Naive thymus-derived CD4-positive, alpha-beta T cell (primary cell): ENCODE measurements at regions not wholly inside any gene's neighbourhood (a gene's known extent, or its start where the extent isn't known, plus 50 kb on each side); places are given as distances from the start of the nearest gene placed in this dataset.

Experiments used
- ATAC-seq: fragments of 150-1000 bp; cut with Tn5 transposase; 2 replicates; pipeline ENCODE4 v1.10.0; 2021; ENCODE audit warnings: mild to moderate bottlenecking, moderate library complexity
- CTCF ChIA-PET: fragments of 350-600 bp; sonication (Branson Sonifier 250); formaldehyde crosslinking; loops from one replicate; lab custom pipeline; 2021; ENCODE audit warnings: antibody characterized with exemption; lab: Charles Lee
- POLR2A ChIA-PET: fragments of 350-600 bp; sonication (Branson Sonifier 250); formaldehyde crosslinking; loops from one replicate; lab custom pipeline; 2021; ENCODE audit warnings: antibody characterized with exemption, inconsistent platforms; lab: Charles Lee
- DNase-seq, 9 donors: peaks; one replicate each; pipeline versions ENCODE4 v3.0.0 to v3.0.0-alpha.2; 2020 to 2022; ENCODE audit warnings: mixed read lengths in 1 of 9
- H3K27ac ChIP-seq: one replicate; pipeline ENCODE4 v1.7.0; 2013; ENCODE audit warnings: mild to moderate bottlenecking, low read depth, low read length, moderate library complexity
- H3K27me3 ChIP-seq, 2 donors: one replicate each; pipeline ENCODE4 v1.7.0; 2013; ENCODE audit warnings: low read length in 2 of 2, mild to moderate bottlenecking in 2 of 2, moderate library complexity in 2 of 2; ENCODE audit not compliant: control insufficient read depth in 2 of 2, insufficient read depth in 2 of 2
- H3K36me3 ChIP-seq, 3 experiments: 1 replicate in 2 of 3; 2 replicates in 1 of 3; pipeline ENCODE4 v1.7.0; 2013; ENCODE audit warnings: low read length in 3 of 3, mild to moderate bottlenecking in 3 of 3, moderate library complexity in 1 of 3; ENCODE audit not compliant: insufficient read depth in 3 of 3, control insufficient read depth in 2 of 3
- H3K4me1 ChIP-seq, 2 donors: one replicate each; pipeline ENCODE4 v1.7.0; 2013; ENCODE audit warnings: low read length in 2 of 2, mild to moderate bottlenecking in 2 of 2, moderate library complexity in 1 of 2; ENCODE audit not compliant: control insufficient read depth in 2 of 2, insufficient read depth in 2 of 2
- H3K4me3 ChIP-seq: 2 replicates; pipeline ENCODE4 v1.7.0; 2013; ENCODE audit warnings: mild to moderate bottlenecking, low read length
- H3K9me3 ChIP-seq, 3 experiments: 1 replicate in 2 of 3; 2 replicates in 1 of 3; pipeline ENCODE4 v1.7.0; 2013; ENCODE audit warnings: low read length in 3 of 3; ENCODE audit not compliant: control insufficient read depth in 2 of 3
- H3K27ac Mint-ChIP-seq, 9 donors: one replicate each; pipeline ENCODE4 v1.8.0; 2020 to 2022; ENCODE audit warnings: mixed read lengths in 9 of 9, mild to moderate bottlenecking in 8 of 9, moderate library complexity in 5 of 9, inconsistent platforms in 2 of 9
- H3K27me3 Mint-ChIP-seq, 5 donors: one replicate each; pipeline ENCODE4 v1.8.0; 2021 to 2022; ENCODE audit warnings: mixed read lengths in 5 of 5, mild to moderate bottlenecking in 1 of 5
- H3K36me3 Mint-ChIP-seq, 5 donors: one replicate each; pipeline ENCODE4 v1.8.0; 2020 to 2022; ENCODE audit warnings: mixed read lengths in 5 of 5, mild to moderate bottlenecking in 3 of 5, inconsistent platforms in 1 of 5
- H3K4me1 Mint-ChIP-seq, 7 donors: one replicate each; pipeline ENCODE4 v1.8.0; 2020 to 2022; ENCODE audit warnings: mixed read lengths in 7 of 7, mild to moderate bottlenecking in 3 of 7, inconsistent platforms in 1 of 7
- H3K4me3 Mint-ChIP-seq, 10 donors: one replicate each; pipeline ENCODE4 v1.8.0; 2020 to 2022; ENCODE audit warnings: mild to moderate bottlenecking in 10 of 10, mixed read lengths in 10 of 10, moderate library complexity in 6 of 10, inconsistent platforms in 2 of 10
- H3K9me3 Mint-ChIP-seq, 11 donors: one replicate each; pipeline ENCODE4 v1.8.0; 2020 to 2022; ENCODE audit warnings: mixed read lengths in 11 of 11, mild to moderate bottlenecking in 4 of 11, inconsistent platforms in 1 of 11, moderate library complexity in 1 of 11
- intact Hi-C, 2 donors: fragments of 100-400 bp; cut with micrococcal nuclease; formaldehyde crosslinking; loops; one replicate each; pipeline ENCODE4 v1.15.1; 2023

DNA sequence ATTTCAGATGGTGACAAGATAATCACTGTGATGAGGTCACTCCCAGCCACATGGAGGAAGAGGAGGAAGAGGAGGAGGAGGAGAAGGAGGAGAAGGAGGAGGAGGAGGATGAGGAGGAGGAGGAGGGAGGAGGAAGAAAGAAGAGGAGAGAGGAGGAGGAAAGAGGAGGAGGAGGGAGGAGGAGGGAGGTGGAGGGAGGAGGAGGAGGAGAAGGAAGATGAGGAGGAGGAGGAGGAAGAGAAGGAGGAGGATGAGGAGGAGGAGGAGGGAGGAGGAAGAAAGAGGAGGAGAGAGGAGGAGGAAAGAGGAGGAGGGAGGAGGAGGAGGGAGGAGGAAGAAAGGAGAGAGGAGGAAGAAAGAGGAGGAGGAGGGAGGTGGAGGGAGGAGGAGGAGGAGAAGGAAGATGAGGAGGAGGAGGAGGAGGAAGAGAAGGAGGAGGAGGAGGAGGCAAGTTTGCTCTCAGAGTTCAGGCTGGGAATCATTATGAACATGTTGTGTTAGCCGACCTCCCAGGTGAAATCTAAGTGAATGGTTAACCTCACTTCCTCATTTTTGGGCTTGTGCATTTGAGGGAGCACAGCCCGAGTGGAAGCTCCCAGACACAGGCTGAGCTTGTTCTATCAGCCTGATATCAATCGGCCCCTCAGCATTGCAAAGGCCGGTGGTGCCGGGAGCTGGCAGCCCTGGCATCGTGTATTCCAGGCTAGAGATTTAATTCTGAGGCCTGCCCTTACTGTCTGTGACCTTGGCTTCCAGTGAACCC lies 236.2 kb upstream of the PITRM1 start:
- Mint-ChIP-seq H3K9me3 (peaks cover 0 to 6% (median 4%) of the 10 kb centered on the region in 11 donors), H3K27me3 (peaks cover 0 to 14% (median 4%) of the 10 kb centered on the region in 5 donors), H3K4me1 (peaks cover 0 to 8% (median 0%) of the 10 kb centered on the region in 7 donors), H3K36me3 (peaks cover 0 to 3% (median 0%) of the 10 kb centered on the region in 5 donors), H3K27ac (no peak overlapping the region), H3K4me3 (no peak overlapping the region)
- no peak overlapping the region for H3K4me3 ChIP-seq
- no peaks in the 10 kb centered on the region for H3K4me1 ChIP-seq
- CTCF ChIA-PET: interaction anchor here (0.6 kb wide), 1 partner anchor 182 kb away, joined by 3 read pairs; no protein-coding TSS in a partner anchor
- no peak overlapping the region for H3K27ac ChIP-seq
- POLR2A ChIA-PET: no interaction called here
- H3K27me3 ChIP-seq: no peaks in the 10 kb centered on the region
- intact Hi-C loops: no loop called here
- no peaks in the 10 kb centered on the region for H3K36me3 ChIP-seq
- DNase-seq: no peak
- H3K9me3 ChIP-seq: no peaks in the 10 kb centered on the region
- ATAC-seq: no peak

DNA sequence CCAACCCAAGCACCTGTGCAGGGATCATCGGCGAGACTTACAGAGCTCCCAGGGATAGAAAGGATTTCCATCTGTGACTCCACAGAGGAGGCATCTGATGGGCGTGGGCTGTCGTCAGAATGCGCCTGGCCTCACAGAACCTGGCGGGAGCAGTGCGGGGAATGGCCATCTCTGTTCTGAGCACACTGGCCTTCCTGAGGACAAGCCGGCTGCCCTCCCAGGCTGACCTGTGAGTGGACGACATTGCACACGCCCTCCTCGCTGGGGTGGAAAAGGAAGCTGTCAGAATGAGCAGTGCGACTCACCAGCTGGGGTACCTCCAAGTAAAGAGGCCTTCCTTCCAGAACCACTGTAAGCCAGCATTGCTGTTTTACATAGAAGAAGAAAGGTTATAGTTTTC lies 234.6 kb upstream of the PITRM1 start:
- Histone ChIP-seq H3K36me3 (no peaks in the 10 kb centered on the region), H3K27me3 (no peaks in the 10 kb centered on the region), H3K27ac (no peak overlapping the region), H3K9me3 (no peaks in the 10 kb centered on the region), H3K4me1 (no peaks in the 10 kb centered on the region), H3K4me3 (no peak overlapping the region)
- Mint-ChIP-seq H3K27me3 (peaks cover 0 to 13% (median 4%) of the 10 kb centered on the region in 5 donors), H3K9me3 (peaks cover 0 to 6% (median 4%) of the 10 kb centered on the region in 11 donors), H3K27ac (no peak overlapping the region), H3K4me1 (peaks cover 0 to 9% (median 0%) of the 10 kb centered on the region in 7 donors), H3K4me3 (no peak overlapping the region), H3K36me3 (peaks cover 0 to 3% (median 0%) of the 10 kb centered on the region in 5 donors)
- ChIA-PET CTCF (no interaction called here), POLR2A (no interaction called here)
- intact Hi-C loops: no loop called here
- ATAC-seq (no peak), DNase-seq (no peak)

DNA sequence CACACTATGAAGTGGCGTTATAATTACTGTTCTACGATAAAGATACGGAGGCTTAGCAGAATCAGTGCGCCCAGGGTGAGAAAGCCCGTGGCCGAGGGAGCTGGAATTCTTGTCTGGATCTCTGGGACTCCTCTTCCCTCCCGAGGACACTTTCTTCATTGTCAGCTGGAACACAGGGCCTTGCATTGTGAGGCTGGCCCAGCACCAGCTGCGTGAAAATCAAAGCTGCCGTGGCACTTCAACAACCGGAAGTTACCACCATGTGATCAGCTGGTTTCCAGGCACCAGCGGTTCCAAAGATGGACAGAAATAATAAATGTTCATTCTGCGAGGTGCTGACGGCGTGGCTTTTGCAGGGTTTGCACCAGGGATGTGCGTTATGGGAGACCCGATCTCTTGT lies 234.0 kb upstream of the PITRM1 start:
- intact Hi-C loops: no loop called here
- CTCF ChIA-PET: no interaction called here

DNA sequence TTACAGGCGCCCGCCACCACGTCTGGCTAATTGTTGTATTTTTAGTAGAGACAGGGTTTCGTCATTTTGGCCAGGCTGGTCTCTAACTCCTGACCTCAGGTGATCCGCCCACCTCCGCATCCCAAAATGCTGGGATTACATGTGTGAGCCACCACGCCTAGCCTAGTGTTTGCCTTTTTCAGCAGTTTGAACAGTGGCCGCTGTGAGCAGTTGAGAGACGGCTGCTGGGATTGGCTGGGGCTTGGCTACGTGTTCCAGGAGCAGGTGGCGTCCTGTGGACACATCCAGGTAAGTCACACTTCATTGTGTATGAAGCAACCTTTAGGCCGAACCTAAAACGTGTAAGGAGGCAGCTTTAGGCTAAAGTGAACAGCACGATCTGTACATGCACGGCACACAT lies 231.8 kb upstream of the PITRM1 start:
- Histone ChIP-seq H3K27ac (no peak overlapping the region), H3K4me3 (no peak overlapping the region), H3K9me3 (no peaks in the 10 kb centered on the region), H3K4me1 (no peaks in the 10 kb centered on the region), H3K36me3 (no peaks in the 10 kb centered on the region), H3K27me3 (no peaks in the 10 kb centered on the region)
- H3K27me3 Mint-ChIP-seq: peaks cover 0 to 13% (median 4%) of the 10 kb centered on the region in 5 donors
- no peak overlapping the region for H3K27ac Mint-ChIP-seq
- H3K36me3 Mint-ChIP-seq: no peaks in the 10 kb centered on the region
- H3K4me3 Mint-ChIP-seq: no peak overlapping the region
- ChIA-PET POLR2A (no interaction called here), CTCF (no interaction called here)
- no peak for ATAC-seq
- peaks cover 0 to 9% (median 0%) of the 10 kb centered on the region in 7 donors for H3K4me1 Mint-ChIP-seq
- intact Hi-C loops: no loop called here
- no peak for DNase-seq
- H3K9me3 Mint-ChIP-seq: peaks cover 0 to 3% (median 0%) of the 10 kb centered on the region in 11 donors

More for the DNA sequence above, 234.0 kb upstream of the PITRM1 start:
- Mint-ChIP-seq H3K4me3 (no peak overlapping the region), H3K27me3 (peaks cover 0 to 13% (median 4%) of the 10 kb centered on the region in 5 donors), H3K9me3 (peaks cover 0 to 6% (median 4%) of the 10 kb centered on the region in 11 donors), H3K36me3 (peaks cover 0 to 3% (median 0%) of the 10 kb centered on the region in 5 donors), H3K27ac (no peak overlapping the region), H3K4me1 (peaks cover 0 to 9% (median 0%) of the 10 kb centered on the region in 7 donors)
- no peak overlapping the region for H3K27ac ChIP-seq
- DNase-seq (no peak), ATAC-seq (no peak)
- H3K9me3 ChIP-seq: no peaks in the 10 kb centered on the region
- POLR2A ChIA-PET: no interaction called here
- no peaks in the 10 kb centered on the region for H3K36me3 ChIP-seq
- no peak overlapping the region for H3K4me3 ChIP-seq
- H3K27me3 ChIP-seq: no peaks in the 10 kb centered on the region
- no peaks in the 10 kb centered on the region for H3K4me1 ChIP-seq

DNA sequence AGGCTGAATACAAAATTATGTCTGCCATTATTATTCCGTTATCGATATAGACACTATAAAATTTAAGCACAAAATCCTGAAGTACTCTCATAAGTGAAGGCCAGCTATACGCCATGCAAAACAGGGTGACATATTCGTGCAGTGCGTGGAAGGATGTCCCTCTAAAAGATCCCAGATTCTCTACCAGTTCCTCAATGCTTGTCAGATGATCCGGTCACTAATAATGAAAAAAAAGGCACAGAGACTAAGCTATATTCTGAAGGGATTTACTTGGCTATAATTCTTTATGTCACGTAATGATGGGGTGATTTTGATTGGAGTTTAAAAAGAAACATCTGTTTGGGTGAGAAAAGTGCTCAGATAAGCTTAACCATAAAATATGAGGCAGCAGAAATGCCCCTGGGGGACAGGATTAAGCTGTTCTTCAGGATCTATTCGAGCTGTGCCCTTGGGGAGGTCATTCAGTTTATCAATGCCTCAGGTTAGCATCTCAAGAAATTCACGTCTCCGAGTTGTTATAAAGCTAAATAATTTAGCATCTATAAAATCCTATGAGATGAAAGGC lies 229.7 kb upstream of the PITRM1 start:
- Histone ChIP-seq H3K4me3 (no peak overlapping the region), H3K4me1 (no peaks in the 10 kb centered on the region), H3K27ac (no peak overlapping the region), H3K9me3 (no peaks in the 10 kb centered on the region), H3K36me3 (no peaks in the 10 kb centered on the region), H3K27me3 (no peaks in the 10 kb centered on the region)
- Mint-ChIP-seq H3K27ac (no peak overlapping the region), H3K36me3 (no peaks in the 10 kb centered on the region), H3K27me3 (peaks cover 0 to 13% (median 4%) of the 10 kb centered on the region in 5 donors), H3K4me1 (peaks cover 0 to 3% (median 0%) of the 10 kb centered on the region in 7 donors), H3K4me3 (no peak overlapping the region), H3K9me3 (peaks cover 0 to 2% (median 0%) of the 10 kb centered on the region in 11 donors)
- intact Hi-C loops: no loop called here
- ATAC-seq: no peak
- ChIA-PET POLR2A (no interaction called here), CTCF (no interaction called here)
- no peak for DNase-seq

DNA sequence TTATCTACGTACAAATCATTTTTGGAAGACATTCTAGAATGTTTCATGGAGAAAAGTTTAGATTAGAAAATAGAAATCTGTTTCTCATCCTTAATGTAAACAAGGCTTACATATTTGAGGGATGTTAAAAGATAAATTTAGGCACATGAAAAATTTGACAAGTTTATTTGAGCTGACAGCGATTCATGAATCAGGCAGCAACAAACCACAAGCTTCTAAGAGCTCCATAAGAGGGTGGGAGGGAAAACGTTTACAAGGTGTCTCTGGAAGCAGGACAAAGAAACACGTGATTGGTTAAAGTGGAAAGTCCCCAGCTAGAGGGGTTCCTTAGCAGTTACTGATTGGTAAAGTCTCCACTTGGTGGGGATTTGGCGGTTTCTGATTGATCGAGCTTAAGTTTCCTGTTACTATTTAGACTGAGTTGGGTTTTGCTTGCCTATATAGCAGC lies 228.9 kb upstream of the PITRM1 start:
- Mint-ChIP-seq H3K4me3 (no peak overlapping the region), H3K27ac (no peak overlapping the region), H3K4me1 (peaks cover 0 to 3% (median 0%) of the 10 kb centered on the region in 7 donors), H3K9me3 (peaks cover 0 to 2% (median 0%) of the 10 kb centered on the region in 11 donors), H3K36me3 (no peaks in the 10 kb centered on the region), H3K27me3 (peaks cover 0 to 17% (median 4%) of the 10 kb centered on the region in 5 donors)
- Histone ChIP-seq H3K27ac (no peak overlapping the region), H3K4me3 (no peak overlapping the region), H3K4me1 (no peaks in the 10 kb centered on the region), H3K9me3 (no peaks in the 10 kb centered on the region), H3K27me3 (no peaks in the 10 kb centered on the region), H3K36me3 (no peaks in the 10 kb centered on the region)
- intact Hi-C loops: no loop called here
- ATAC-seq (no peak), DNase-seq (no peak)
- ChIA-PET CTCF (no interaction called here), POLR2A (no interaction called here)
